ENCODE measurements at regions not wholly inside any gene's neighbourhood (a gene's known extent, or its start where the extent isn't known, plus 50 kb on each side); places are given as distances from the start of the nearest gene placed in this dataset.
"Not testable (repeated sequence)": the region's sequence is repeated elsewhere in the genome, so short reads cannot be mapped to it uniquely, and the experiment has no call there.

- peak; percentile 63 for TF ChIP-seq CTCF (IDR thresholded peaks at IDR 0.05; ENCODE audit: borderline replicate concordance, insufficient read depth, low read depth, low read length)
- H3K4me3 ChIP-seq (ENCODE audit: low read depth, low read length) = no peak overlapping the region
Measured at GRCh38 chr7:106736508-106737201, 75.7 kb upstream of the CCDC71L start.

- TF ChIP-seq CTCF (IDR thresholded peaks at IDR 0.05; ENCODE audit: borderline replicate concordance, insufficient read depth, low read depth, low read length) = no peak
- H3K4me3 ChIP-seq (ENCODE audit: low read depth, low read length) = no peak overlapping the region
Measured at GRCh38 chr7:106737202-106737562, 76.2 kb upstream of the CCDC71L start.

GRCh38 chr7:106740806-106741205 is 79.8 kb upstream of the CCDC71L start:
- no peak for TF ChIP-seq CTCF (IDR thresholded peaks at IDR 0.05; ENCODE audit: borderline replicate concordance, insufficient read depth, low read depth, low read length)
- no peak overlapping the region for H3K4me3 ChIP-seq (ENCODE audit: low read depth, low read length)

GRCh38 chr7:106744563-106745091 is 83.7 kb upstream of the CCDC71L start:
- no peak overlapping the region for H3K4me3 ChIP-seq (ENCODE audit: low read depth, low read length)
- TF ChIP-seq CTCF (IDR thresholded peaks at IDR 0.05; ENCODE audit: borderline replicate concordance, insufficient read depth, low read depth, low read length) = no peak

- not testable (repeated sequence) for H3K4me3 ChIP-seq (ENCODE audit: low read depth, low read length)
Measured at GRCh38 chr7:106747301-106747700, 86.3 kb upstream of the CCDC71L start.

- no peak overlapping the region for H3K4me3 ChIP-seq (ENCODE audit: low read depth, low read length)
- no peak for TF ChIP-seq CTCF (IDR thresholded peaks at IDR 0.05; ENCODE audit: borderline replicate concordance, insufficient read depth, low read depth, low read length)
Measured at GRCh38 chr7:106747804-106748203, 86.8 kb upstream of the CCDC71L start.

- H3K4me3 ChIP-seq (ENCODE audit: low read depth, low read length) = no peak overlapping the region
- no peak for TF ChIP-seq CTCF (IDR thresholded peaks at IDR 0.05; ENCODE audit: borderline replicate concordance, insufficient read depth, low read depth, low read length)
Measured at GRCh38 chr7:106749165-106749564, 88.2 kb upstream of the CCDC71L start.
